Thyroid gland (tissue), 4 donors: ENCODE measurements at regions not wholly inside any gene's neighbourhood (a gene's known extent, or its start where the extent isn't known, plus 50 kb on each side); places are given as distances from the start of the nearest gene placed in this dataset.

Experiments
- POLR2A ChIP-seq, 2 donors: fragments of 450-650 bp; IDR thresholded peaks; one replicate each; pipeline ENCODE4 v1.6.1; 2017; ENCODE audit warnings: antibody characterized with exemption in 2 of 2, mild to moderate bottlenecking in 2 of 2, moderate library complexity in 1 of 2
- TF ChIP-seq, protein P1 (sequence below), 6 experiments: fragments of 200-600 bp in 3 of 6; fragments of 450-650 bp in 3 of 6; sonication (generic) in 3 of 6; IDR thresholded peaks; one replicate each; pipeline ENCODE4 v1.5.1; 2016 to 2019; ENCODE audit warnings: antibody characterized with exemption in 6 of 6, mild to moderate bottlenecking in 2 of 6, inconsistent platforms in 1 of 6, moderate library complexity in 1 of 6

DNA sequence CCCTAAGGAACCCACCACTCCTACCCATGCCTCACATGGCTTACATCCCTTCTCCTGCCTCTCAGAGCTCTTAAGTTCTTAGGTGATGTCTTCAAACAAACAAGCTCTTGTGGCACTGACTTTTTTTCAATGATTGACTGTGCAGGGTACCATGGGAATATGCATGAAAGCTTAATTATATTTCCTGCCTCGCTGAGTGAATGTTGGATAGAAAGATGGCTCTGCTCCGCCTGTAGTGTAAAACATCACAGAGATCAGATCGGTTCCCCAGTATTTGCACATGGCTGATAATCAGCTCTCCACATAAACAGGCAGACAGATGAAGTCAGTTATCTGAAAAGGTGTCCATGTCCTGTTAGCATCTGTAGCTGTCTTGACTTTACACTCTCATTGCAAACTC is 820.8 kb downstream of the TDRD15 start:
- no peak for TF ChIP-seq POLR2A (IDR thresholded peaks at IDR 0.05)
- TF ChIP-seq, protein P1, sequence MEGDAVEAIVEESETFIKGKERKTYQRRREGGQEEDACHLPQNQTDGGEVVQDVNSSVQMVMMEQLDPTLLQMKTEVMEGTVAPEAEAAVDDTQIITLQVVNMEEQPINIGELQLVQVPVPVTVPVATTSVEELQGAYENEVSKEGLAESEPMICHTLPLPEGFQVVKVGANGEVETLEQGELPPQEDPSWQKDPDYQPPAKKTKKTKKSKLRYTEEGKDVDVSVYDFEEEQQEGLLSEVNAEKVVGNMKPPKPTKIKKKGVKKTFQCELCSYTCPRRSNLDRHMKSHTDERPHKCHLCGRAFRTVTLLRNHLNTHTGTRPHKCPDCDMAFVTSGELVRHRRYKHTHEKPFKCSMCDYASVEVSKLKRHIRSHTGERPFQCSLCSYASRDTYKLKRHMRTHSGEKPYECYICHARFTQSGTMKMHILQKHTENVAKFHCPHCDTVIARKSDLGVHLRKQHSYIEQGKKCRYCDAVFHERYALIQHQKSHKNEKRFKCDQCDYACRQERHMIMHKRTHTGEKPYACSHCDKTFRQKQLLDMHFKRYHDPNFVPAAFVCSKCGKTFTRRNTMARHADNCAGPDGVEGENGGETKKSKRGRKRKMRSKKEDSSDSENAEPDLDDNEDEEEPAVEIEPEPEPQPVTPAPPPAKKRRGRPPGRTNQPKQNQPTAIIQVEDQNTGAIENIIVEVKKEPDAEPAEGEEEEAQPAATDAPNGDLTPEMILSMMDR (IDR thresholded peaks at IDR 0.05) = no peak
